ENCODE measurements at regions not wholly inside any gene's neighbourhood (a gene's known extent, or its start where the extent isn't known, plus 50 kb on each side); places are given as distances from the start of the nearest gene placed in this dataset.

DNA sequence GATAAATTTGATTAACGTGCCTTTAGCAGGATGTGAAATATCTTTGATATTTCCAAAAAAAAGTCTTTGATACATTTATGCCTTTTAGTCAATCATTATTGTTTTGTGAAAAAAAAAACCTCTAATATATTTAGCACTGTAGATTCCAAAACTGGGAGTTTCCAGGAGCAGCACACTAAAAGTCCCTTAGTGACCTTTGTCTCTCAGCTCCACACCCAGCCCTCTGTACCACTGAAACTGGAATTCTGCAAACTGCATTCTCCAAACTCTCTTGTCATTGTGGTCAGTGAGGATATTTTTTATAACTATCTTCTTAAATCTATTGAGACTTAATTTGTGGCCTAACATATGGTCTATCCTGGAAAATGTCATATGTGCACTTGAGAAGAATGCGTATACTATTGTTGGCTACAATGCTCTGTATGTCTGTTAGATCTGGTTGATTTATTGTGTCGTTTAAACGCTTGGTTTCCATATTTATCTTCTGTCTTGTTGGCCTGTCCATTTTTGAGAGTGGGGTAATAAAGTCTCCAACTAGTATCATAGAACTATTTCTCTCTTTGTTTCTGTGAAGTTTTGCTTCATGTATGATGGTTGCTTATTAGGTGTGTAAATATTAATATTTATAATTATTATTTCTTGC is 73.2 kb upstream of the CNKSR3 start:
- no peaks in the 10 kb centered on the region for H3K4me1 ChIP-seq
- H3F3A ChIP-seq (ENCODE audit: low read depth), result no peaks in the 10 kb centered on the region
- TF ChIP-seq EZH2phosphoT487 (IDR thresholded peaks at IDR 0.05), result no peak
- TF ChIP-seq EZH2 (IDR thresholded peaks at IDR 0.05), result no peak
- TF ChIP-seq, protein P1, sequence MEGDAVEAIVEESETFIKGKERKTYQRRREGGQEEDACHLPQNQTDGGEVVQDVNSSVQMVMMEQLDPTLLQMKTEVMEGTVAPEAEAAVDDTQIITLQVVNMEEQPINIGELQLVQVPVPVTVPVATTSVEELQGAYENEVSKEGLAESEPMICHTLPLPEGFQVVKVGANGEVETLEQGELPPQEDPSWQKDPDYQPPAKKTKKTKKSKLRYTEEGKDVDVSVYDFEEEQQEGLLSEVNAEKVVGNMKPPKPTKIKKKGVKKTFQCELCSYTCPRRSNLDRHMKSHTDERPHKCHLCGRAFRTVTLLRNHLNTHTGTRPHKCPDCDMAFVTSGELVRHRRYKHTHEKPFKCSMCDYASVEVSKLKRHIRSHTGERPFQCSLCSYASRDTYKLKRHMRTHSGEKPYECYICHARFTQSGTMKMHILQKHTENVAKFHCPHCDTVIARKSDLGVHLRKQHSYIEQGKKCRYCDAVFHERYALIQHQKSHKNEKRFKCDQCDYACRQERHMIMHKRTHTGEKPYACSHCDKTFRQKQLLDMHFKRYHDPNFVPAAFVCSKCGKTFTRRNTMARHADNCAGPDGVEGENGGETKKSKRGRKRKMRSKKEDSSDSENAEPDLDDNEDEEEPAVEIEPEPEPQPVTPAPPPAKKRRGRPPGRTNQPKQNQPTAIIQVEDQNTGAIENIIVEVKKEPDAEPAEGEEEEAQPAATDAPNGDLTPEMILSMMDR (IDR thresholded peaks at IDR 0.05), result no peak
- Mint-ChIP-seq H3K4me3 (no peak overlapping the region), H3K27ac (no peak overlapping the region), H3K36me3 (no peaks in the 10 kb centered on the region), H3K4me1 (no peaks in the 10 kb centered on the region), H3K9me3 (peaks cover 2% of the 10 kb centered on the region), H3K27me3 (ENCODE audit: insufficient read depth, low read depth) (peaks cover 2% of the 10 kb centered on the region)
- H3K4me3 ChIP-seq, result no peak overlapping the region
- H3K36me3 ChIP-seq, result no peaks in the 10 kb centered on the region
- DNase-seq (ENCODE audit: low spot score), result no peak
- no peaks in the 10 kb centered on the region for H3K79me2 ChIP-seq (ENCODE audit: low read depth)
- H4K20me1 ChIP-seq (ENCODE audit: low read depth), result no peaks in the 10 kb centered on the region
- H2AFZ ChIP-seq (replicated peaks), result no peak overlapping the region
- no peak overlapping the region for H3K4me2 ChIP-seq
- no peak overlapping the region for H3K27ac ChIP-seq
- H3K9ac ChIP-seq, result no peak overlapping the region
- peaks cover 8% of the 10 kb centered on the region for H3K9me3 ChIP-seq (ENCODE audit: low read depth)
- no peaks in the 10 kb centered on the region for H3K27me3 ChIP-seq

DNA sequence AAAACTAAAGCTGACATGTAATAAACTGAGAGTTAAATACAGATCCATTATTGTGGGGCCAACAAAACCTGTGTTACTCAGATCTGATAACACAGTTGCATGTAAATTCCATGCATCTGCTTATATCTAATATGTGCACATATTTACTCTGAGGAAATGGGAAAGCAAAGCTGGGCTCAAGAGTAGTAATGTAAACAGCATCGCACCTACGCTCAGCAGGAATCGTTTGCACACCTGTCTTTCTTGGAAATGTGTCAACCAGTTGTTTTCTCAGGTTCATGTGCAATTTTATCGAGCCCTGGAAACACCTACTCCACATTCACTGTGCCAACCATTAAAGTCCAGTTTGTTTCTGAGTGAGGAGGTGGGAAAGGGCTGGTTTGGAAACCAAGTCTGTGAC is 80.3 kb upstream of the CNKSR3 start:
- Histone ChIP-seq H3K27ac (no peak overlapping the region), H3K4me1 (peaks cover 13% of the 10 kb centered on the region), H3K79me2 (ENCODE audit: low read depth) (no peaks in the 10 kb centered on the region), H3K36me3 (no peaks in the 10 kb centered on the region), H3K4me2 (no peak overlapping the region), H3F3A (ENCODE audit: low read depth) (peaks cover 5% of the 10 kb centered on the region), H3K9ac (no peak overlapping the region), H3K9me3 (ENCODE audit: low read depth) (no peaks in the 10 kb centered on the region), H3K4me3 (no peak overlapping the region), H3K27me3 (no peaks in the 10 kb centered on the region), H4K20me1 (ENCODE audit: low read depth) (no peaks in the 10 kb centered on the region), H2AFZ (replicated peaks) (no peak overlapping the region)
- Mint-ChIP-seq H3K27me3 (ENCODE audit: insufficient read depth, low read depth) (peaks cover 4% of the 10 kb centered on the region), H3K4me3 (no peak overlapping the region), H3K9me3 (no peaks in the 10 kb centered on the region), H3K36me3 (no peaks in the 10 kb centered on the region), H3K4me1 (no peaks in the 10 kb centered on the region), H3K27ac (no peak overlapping the region)
- DNase-seq (ENCODE audit: low spot score), result no peak
- TF ChIP-seq EZH2 (IDR thresholded peaks at IDR 0.05) (no peak), EZH2phosphoT487 (IDR thresholded peaks at IDR 0.05) (no peak)
- TF ChIP-seq, protein P1 (IDR thresholded peaks at IDR 0.05), result no peak

GRCh38 chr6:154591234-154591633 is 80.7 kb upstream of the CNKSR3 start:
- Histone ChIP-seq H2AFZ (replicated peaks) (no peak overlapping the region), H3K4me1 (peaks cover 18% of the 10 kb centered on the region), H4K20me1 (ENCODE audit: low read depth) (no peaks in the 10 kb centered on the region), H3K79me2 (ENCODE audit: low read depth) (no peaks in the 10 kb centered on the region), H3F3A (ENCODE audit: low read depth) (peaks cover 10% of the 10 kb centered on the region), H3K9me3 (ENCODE audit: low read depth) (no peaks in the 10 kb centered on the region), H3K9ac (no peak overlapping the region), H3K4me3 (no peak overlapping the region), H3K36me3 (no peaks in the 10 kb centered on the region), H3K27ac (no peak overlapping the region), H3K4me2 (no peak overlapping the region), H3K27me3 (no peaks in the 10 kb centered on the region)
- H3K4me3 Mint-ChIP-seq, result no peak overlapping the region
- H3K9me3 Mint-ChIP-seq, result no peaks in the 10 kb centered on the region
- H3K36me3 Mint-ChIP-seq, result no peaks in the 10 kb centered on the region
- H3K27ac Mint-ChIP-seq, result no peak overlapping the region
- peaks cover 5% of the 10 kb centered on the region for H3K27me3 Mint-ChIP-seq (ENCODE audit: insufficient read depth, low read depth)
- H3K4me1 Mint-ChIP-seq, result peaks cover 4% of the 10 kb centered on the region
- TF ChIP-seq, protein P1 (IDR thresholded peaks at IDR 0.05), result no peak
- TF ChIP-seq EZH2 (IDR thresholded peaks at IDR 0.05) (no peak), EZH2phosphoT487 (IDR thresholded peaks at IDR 0.05) (no peak)
- no peak for DNase-seq (ENCODE audit: low spot score)

All from neural progenitor cell (in vitro differentiated cells).